Activated T-helper 1 cell treated with anti-CD3 and anti-CD28 coated beads, Interleukin-12 subunit alpha, Interleukin-12 subunit beta, Interleukin-2, Interleukin-4 antibody, amounts not matched to agents 30 ng/mL and 10 ng/mL and 1 ng/mL, durations not matched to agents 14 hours and 24 hours and 36 hours (primary cell): ENCODE measurements at regions not wholly inside any gene's neighbourhood (a gene's known extent, or its start where the extent isn't known, plus 50 kb on each side); places are given as distances from the start of the nearest gene placed in this dataset.
"Not testable (repeated sequence)": the region's sequence is repeated elsewhere in the genome, so short reads cannot be mapped to it uniquely, and the experiment has no call there.

Experiments
- DNase-seq: peaks from one replicate; pipeline ENCODE4 v3.0.0; 2021; ENCODE audit warnings: low spot score
- H3K27ac Mint-ChIP-seq: one replicate; pipeline ENCODE4 v1.8.0; 2021; ENCODE audit warnings: mild to moderate bottlenecking, mixed read lengths
- H3K27me3 Mint-ChIP-seq: one replicate; pipeline ENCODE4 v1.8.0; 2022; ENCODE audit warnings: mild to moderate bottlenecking, moderate library complexity, mixed read lengths; ENCODE audit not compliant: insufficient read depth
- H3K36me3 Mint-ChIP-seq: one replicate; pipeline ENCODE4 v1.8.0; 2021; ENCODE audit warnings: low read depth, mixed read lengths
- H3K4me1 Mint-ChIP-seq: one replicate; pipeline ENCODE4 v1.8.0; 2021; ENCODE audit warnings: low read depth, mixed read lengths
- H3K4me3 Mint-ChIP-seq: one replicate; pipeline ENCODE4 v1.8.0; 2021; ENCODE audit warnings: mild to moderate bottlenecking, moderate library complexity, mixed read lengths
- H3K9me3 Mint-ChIP-seq: one replicate; pipeline ENCODE4 v1.8.0; 2021; ENCODE audit warnings: mixed read lengths
- intact Hi-C: fragments of 100-400 bp; cut with micrococcal nuclease; formaldehyde crosslinking; loops from one replicate; pipeline ENCODE4 v1.15.1; 2024

- no peaks in the 10 kb centered on the region for H3K36me3 Mint-ChIP-seq
- no peaks in the 10 kb centered on the region for H3K9me3 Mint-ChIP-seq
- no peak overlapping the region for H3K27ac Mint-ChIP-seq
- intact Hi-C loops: no loop called here
- DNase-seq: no peak
- H3K4me3 Mint-ChIP-seq: no peak overlapping the region
- H3K4me1 Mint-ChIP-seq: no peaks in the 10 kb centered on the region
- H3K27me3 Mint-ChIP-seq: no peaks in the 10 kb centered on the region
Observed at GRCh38 chr18:5709476-5710095, 165.8 kb upstream of the EPB41L3 start.

DNA sequence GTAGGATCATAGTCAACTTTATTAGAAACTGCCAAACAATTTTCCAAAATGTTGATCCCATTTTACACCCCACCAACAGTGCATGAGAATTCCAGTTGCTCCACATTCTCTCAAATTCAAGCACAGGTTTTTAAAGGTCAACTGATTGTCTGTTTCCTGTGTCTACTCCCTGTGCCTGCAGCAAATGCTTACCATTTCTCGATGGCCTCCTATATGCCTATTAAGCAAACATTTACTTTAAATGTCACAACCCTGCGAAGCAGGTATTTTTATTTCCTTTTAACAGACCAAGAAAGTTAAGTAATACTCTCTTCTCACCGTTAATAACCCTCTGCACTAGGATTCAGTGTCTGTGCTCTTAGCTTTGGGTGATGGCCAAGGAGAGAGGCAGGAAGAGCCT, 163.8 kb upstream of the EPB41L3 start:
- Mint-ChIP-seq H3K27ac (no peak overlapping the region), H3K9me3 (no peaks in the 10 kb centered on the region), H3K4me1 (no peaks in the 10 kb centered on the region), H3K4me3 (no peak overlapping the region), H3K27me3 (no peaks in the 10 kb centered on the region), H3K36me3 (no peaks in the 10 kb centered on the region)
- intact Hi-C loops: no loop called here
- DNase-seq: no peak

- Mint-ChIP-seq H3K4me1 (no peaks in the 10 kb centered on the region), H3K27me3 (no peaks in the 10 kb centered on the region), H3K36me3 (no peaks in the 10 kb centered on the region), H3K9me3 (no peaks in the 10 kb centered on the region), H3K4me3 (no peak overlapping the region), H3K27ac (no peak overlapping the region)
- no peak for DNase-seq
- intact Hi-C loops: no loop called here
Observed at GRCh38 chr18:5705393-5705792, 161.6 kb upstream of the EPB41L3 start.

DNA sequence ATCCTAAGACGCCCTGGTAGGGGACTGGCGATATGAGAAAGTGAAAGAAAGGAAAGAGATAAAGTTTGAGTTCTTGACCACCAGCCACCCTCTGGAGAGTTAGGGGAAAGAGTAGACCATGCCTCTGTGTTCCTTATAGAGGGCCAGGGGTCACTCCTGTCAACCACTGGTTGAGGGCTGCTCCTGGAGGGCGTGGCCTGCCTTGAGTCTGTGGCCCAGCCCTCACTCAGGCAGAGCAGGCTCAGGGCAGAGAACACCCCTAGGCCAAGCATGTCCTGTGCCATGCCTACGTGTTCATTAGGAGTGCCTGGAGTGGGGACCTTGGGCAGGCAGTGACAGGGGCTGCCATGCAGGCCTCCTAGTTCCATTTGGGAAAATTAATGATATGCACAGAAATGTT, 161.1 kb upstream of the EPB41L3 start:
- H3K27ac Mint-ChIP-seq: no peak overlapping the region
- H3K36me3 Mint-ChIP-seq: no peaks in the 10 kb centered on the region
- H3K27me3 Mint-ChIP-seq: no peaks in the 10 kb centered on the region
- intact Hi-C loops: no loop called here
- no peak for DNase-seq
- H3K9me3 Mint-ChIP-seq: no peaks in the 10 kb centered on the region
- H3K4me1 Mint-ChIP-seq: no peaks in the 10 kb centered on the region
- H3K4me3 Mint-ChIP-seq: no peak overlapping the region

DNA sequence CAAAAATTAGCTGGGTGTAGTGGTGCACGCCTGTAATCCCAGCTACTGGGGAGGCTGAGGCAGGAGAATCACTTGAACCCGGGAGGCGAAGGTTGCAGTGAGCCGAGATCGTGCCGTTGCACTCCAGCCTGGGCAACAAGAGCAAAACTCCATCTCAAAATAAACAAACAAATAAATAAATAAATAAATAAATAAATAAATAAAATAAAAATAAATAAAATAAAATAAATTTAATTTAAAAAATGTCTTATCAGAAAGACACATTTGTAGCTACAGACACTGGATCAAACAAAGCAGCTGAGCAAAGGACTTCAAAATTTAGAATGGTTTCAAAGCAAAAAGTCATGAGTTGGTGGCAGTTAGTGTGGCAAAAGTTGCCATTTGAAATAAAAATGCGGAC, 158.2 kb upstream of the EPB41L3 start:
- H3K27ac Mint-ChIP-seq, H3K27me3 Mint-ChIP-seq, H3K9me3 Mint-ChIP-seq, H3K36me3 Mint-ChIP-seq, H3K4me1 Mint-ChIP-seq, H3K4me3 Mint-ChIP-seq, intact Hi-C loops, DNase-seq: not testable (repeated sequence)

GRCh38 chr18:5693699-5694294, 150.0 kb upstream of the EPB41L3 start:
- no peak overlapping the region for H3K27ac Mint-ChIP-seq
- no peak for DNase-seq
- intact Hi-C loops: no loop called here
- H3K9me3 Mint-ChIP-seq: no peaks in the 10 kb centered on the region
- no peaks in the 10 kb centered on the region for H3K36me3 Mint-ChIP-seq
- no peak overlapping the region for H3K4me3 Mint-ChIP-seq
- peaks cover 2% of the 10 kb centered on the region for H3K27me3 Mint-ChIP-seq
- no peaks in the 10 kb centered on the region for H3K4me1 Mint-ChIP-seq

- no peak overlapping the region for H3K4me3 Mint-ChIP-seq
- no peak for DNase-seq
- H3K27me3 Mint-ChIP-seq: no peaks in the 10 kb centered on the region
- intact Hi-C loops: no loop called here
- no peaks in the 10 kb centered on the region for H3K4me1 Mint-ChIP-seq
- no peaks in the 10 kb centered on the region for H3K36me3 Mint-ChIP-seq
- no peaks in the 10 kb centered on the region for H3K9me3 Mint-ChIP-seq
- no peak overlapping the region for H3K27ac Mint-ChIP-seq
Observed at GRCh38 chr18:5678779-5679406, 135.1 kb upstream of the EPB41L3 start.

- no peaks in the 10 kb centered on the region for H3K36me3 Mint-ChIP-seq
- H3K27ac Mint-ChIP-seq: no peak overlapping the region
- H3K4me1 Mint-ChIP-seq: no peaks in the 10 kb centered on the region
- no peak for DNase-seq
- H3K4me3 Mint-ChIP-seq: no peak overlapping the region
- H3K9me3 Mint-ChIP-seq: no peaks in the 10 kb centered on the region
- intact Hi-C loops: no loop called here
- no peaks in the 10 kb centered on the region for H3K27me3 Mint-ChIP-seq
Observed at GRCh38 chr18:5678278-5678677, 134.5 kb upstream of the EPB41L3 start.

DNA sequence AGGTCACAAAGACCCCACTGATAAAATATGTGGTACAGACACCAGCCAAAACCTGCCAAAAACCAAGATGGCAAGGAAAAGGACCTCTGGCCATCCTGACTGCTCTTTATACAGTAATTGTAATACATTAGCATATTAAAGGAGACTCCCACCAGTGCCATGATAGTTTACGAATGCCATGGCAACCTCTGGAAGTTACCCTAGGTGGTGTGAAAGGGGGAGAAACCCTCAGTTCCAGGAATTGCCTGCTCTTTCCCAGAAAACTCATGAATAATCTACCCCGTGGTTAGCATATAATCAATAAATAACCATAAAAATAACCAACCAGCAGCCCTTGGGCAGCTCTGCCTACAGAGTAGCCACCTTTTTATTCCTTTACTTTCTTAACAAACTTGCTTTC, 129.8 kb upstream of the EPB41L3 start:
- Mint-ChIP-seq H3K27ac (no peak overlapping the region), H3K4me3 (no peak overlapping the region), H3K4me1 (no peaks in the 10 kb centered on the region), H3K27me3 (peaks cover 3% of the 10 kb centered on the region), H3K9me3 (no peaks in the 10 kb centered on the region), H3K36me3 (no peaks in the 10 kb centered on the region)
- DNase-seq: no peak
- intact Hi-C loops: no loop called here

DNA sequence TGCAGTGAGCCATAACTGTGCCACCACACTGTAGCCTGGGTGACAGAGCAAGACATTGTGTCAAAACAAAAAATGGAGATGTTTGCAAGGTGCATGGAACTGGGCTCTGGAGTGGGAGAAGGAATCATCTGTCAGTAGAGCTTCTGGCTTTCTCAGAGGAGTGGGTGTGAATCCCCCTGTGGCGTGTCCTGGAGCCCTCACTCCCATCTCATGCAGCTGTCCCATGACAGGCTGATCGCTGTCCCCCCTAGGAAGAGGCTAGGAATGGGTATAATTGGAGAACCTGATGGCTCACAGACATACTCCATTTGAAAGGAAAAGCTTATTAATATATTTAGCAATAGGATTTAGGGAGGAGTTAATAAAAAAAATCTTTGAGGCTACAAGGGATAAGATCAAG, 125.8 kb upstream of the EPB41L3 start:
- H3K27me3 Mint-ChIP-seq: peaks cover 3% of the 10 kb centered on the region
- intact Hi-C loops: no loop called here
- no peak overlapping the region for H3K27ac Mint-ChIP-seq
- H3K4me1 Mint-ChIP-seq: no peaks in the 10 kb centered on the region
- no peaks in the 10 kb centered on the region for H3K9me3 Mint-ChIP-seq
- no peak overlapping the region for H3K4me3 Mint-ChIP-seq
- H3K36me3 Mint-ChIP-seq: no peaks in the 10 kb centered on the region
- DNase-seq: no peak

- no peaks in the 10 kb centered on the region for H3K4me1 Mint-ChIP-seq
- no peak for DNase-seq
- H3K27me3 Mint-ChIP-seq: peaks cover 5% of the 10 kb centered on the region
- H3K9me3 Mint-ChIP-seq: no peaks in the 10 kb centered on the region
- intact Hi-C loops: no loop called here
- H3K36me3 Mint-ChIP-seq: no peaks in the 10 kb centered on the region
- H3K4me3 Mint-ChIP-seq: no peak overlapping the region
- no peak overlapping the region for H3K27ac Mint-ChIP-seq
Observed at GRCh38 chr18:5668087-5668715, 124.4 kb upstream of the EPB41L3 start.

GRCh38 chr18:5667356-5667755, 123.6 kb upstream of the EPB41L3 start:
- DNase-seq: no peak
- Mint-ChIP-seq H3K36me3 (no peaks in the 10 kb centered on the region), H3K9me3 (no peaks in the 10 kb centered on the region), H3K4me1 (no peaks in the 10 kb centered on the region), H3K4me3 (no peak overlapping the region), H3K27me3 (peaks cover 2% of the 10 kb centered on the region), H3K27ac (no peak overlapping the region)
- intact Hi-C loops: no loop called here

GRCh38 chr18:5662586-5663090, 118.8 kb upstream of the EPB41L3 start:
- Mint-ChIP-seq H3K27ac (no peak overlapping the region), H3K4me1 (no peaks in the 10 kb centered on the region), H3K36me3 (no peaks in the 10 kb centered on the region), H3K9me3 (no peaks in the 10 kb centered on the region), H3K27me3 (peaks cover 2% of the 10 kb centered on the region), H3K4me3 (no peak overlapping the region)
- no peak for DNase-seq
- intact Hi-C loops: no loop called here
